Stimulated activated naive CD4-positive, alpha-beta T cell (primary cell): ENCODE measurements at regions not wholly inside any gene's neighbourhood (a gene's known extent, or its start where the extent isn't known, plus 50 kb on each side); places are given as distances from the start of the nearest gene placed in this dataset.

Experiments
- DNase-seq, 6 experiments: peaks; one replicate each; lab custom pipeline; 2025; lab: John Stamatoyannopoulos, UW

DNA sequence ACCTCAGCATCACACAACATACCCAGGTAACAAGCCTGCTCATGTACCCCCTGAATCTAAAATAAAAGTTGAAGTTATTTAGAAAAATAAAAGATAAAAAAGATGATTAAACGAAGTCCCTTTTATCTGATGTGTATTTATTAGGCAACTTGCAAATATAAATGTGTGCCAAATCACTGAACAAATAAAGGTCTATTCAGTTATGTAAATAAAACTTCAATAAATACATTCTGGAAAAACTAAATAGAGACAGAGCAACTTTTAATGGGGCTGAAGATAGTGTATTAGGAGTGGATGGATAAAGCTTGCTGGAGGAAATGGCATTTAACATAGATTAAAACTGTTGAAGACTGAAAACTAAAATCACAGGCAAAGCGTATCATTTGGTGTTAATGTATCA is 678.0 kb upstream of the GRM7 start:
- DNase-seq = no peak

DNA sequence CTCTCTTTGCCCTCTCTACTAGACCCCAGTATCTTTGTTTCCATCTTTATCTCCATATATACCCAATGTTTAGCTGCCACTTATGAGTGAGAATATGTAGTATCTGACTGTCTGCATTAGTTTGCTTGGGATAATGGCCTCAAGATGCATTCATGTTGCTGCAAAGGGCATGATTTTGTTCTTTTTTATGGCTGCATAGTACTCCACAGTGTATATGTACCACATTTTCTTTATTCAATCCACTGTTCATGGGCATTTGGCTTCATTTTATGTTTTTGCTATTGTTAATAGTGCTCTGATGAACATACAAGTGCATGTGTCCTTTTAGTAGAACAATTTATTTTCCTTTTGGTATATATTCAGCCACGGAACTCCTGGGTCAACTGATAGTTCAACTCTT is 671.5 kb upstream of the GRM7 start:
- DNase-seq = no peak

DNA sequence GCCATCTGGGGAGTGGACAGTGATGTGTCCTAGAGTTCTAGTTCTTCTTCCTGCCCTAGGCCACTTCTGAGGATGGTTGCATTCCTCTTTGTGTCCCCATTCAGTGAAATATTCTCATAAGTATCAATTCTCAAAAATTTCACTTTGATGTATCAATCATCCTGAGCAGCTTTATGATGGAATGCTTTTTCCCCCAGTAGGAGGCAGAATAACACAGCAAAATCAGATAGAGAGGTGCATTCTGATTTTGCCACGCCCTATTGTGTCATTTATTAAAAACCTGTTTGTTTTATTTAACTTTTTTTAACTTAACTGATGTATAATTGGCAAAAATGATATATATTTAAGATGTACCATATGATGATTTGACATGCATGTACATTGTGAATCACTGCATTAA is 656.0 kb upstream of the GRM7 start:
- no peak for DNase-seq

DNA sequence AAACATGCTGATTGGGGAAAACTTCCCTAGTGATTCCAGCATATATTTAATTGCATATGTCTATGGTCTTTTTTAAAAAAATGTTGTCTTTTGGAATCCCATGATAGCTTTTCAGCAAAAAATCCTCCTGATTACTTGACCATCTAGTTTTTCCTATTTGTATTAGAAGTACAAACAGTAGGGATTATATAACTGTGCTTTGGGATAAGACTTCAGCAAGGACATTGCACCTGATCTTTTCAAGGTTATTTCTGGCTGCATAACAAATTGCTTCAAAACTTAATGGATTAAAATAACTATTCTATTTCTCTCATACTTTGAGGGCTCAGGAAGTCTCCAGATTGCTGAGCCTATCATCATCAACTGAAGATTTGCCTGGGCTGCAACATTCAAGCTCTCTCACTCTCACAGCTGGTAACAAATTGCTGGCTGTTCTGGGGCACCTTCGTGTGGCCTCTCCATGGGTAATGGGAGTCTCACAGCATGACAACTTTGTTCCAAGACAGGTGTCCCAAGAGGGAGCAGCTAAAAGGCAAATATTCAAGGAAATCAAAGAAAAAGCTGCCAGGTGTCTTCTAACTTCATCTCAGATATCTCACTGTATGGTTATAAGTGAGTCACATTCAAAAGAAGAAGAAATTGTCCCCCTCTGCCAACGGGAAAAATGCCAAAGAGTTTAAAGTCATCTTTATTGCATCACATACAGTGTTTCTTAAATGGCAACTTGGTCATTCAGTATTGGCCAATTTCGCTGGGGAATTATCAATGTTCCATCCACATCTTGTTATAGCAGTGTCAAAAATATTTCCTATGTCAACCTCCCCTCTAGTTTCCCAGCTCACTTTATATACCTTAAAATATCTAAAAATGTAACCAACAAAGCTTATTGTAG is 644.5 kb upstream of the GRM7 start:
- DNase-seq = no peak

DNA sequence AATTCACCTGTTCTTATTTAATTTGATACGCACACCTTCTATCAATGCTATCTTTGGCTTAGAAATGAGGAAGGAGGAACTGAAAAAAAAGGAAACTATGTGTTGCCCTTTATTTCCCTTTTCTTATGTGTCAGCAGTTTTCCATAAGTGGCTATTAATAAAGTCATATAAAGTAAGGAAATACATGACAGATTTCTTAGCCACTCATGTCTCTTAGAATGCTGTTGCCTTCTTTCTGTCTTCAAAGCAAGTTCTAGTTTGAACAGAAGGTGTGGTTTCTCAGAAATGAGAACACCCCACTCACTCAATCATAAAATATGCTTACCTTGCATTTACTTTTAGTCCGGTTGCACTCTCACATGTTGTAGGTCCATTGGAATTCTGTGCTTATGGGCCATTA is 640.5 kb upstream of the GRM7 start:
- DNase-seq = no peak

DNA sequence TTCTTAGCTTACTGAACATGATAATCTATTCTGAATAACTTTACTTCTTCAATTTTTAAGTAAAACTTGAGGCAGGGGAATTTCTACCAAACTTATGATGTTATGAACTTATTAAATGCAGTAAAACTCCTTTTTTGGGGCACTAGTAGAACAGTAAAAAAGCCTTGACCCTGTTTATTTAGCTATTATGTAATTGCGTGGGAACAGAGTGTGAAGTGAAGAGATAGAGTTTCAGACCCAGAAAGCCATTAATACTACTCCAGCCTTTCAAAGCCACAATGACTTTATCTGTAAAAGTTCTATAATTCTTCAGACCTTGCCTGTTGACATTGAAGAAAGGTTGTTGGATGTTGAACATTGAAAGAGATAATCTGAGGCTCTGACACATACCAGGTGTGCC is 638.8 kb upstream of the GRM7 start:
- DNase-seq = no peak

DNA sequence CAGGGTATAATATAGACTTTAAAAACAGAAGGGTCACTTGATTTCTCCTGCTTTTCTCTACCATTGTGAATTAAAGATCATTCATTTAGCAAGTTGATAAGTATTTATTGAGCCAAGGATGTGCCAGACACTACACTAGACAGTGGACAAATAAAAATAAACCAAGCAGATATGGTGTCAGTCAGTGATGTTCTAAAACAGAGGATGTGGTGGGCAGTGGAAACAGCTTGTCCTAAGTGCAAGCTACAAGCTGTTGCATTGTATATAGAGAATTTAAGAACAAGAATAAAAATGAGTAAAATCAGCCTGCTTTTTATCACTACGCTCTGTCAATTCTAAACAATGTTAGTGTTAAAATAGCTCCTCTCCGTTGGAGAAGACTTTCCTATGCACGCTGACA is 637.3 kb upstream of the GRM7 start:
- DNase-seq = no peak

DNA sequence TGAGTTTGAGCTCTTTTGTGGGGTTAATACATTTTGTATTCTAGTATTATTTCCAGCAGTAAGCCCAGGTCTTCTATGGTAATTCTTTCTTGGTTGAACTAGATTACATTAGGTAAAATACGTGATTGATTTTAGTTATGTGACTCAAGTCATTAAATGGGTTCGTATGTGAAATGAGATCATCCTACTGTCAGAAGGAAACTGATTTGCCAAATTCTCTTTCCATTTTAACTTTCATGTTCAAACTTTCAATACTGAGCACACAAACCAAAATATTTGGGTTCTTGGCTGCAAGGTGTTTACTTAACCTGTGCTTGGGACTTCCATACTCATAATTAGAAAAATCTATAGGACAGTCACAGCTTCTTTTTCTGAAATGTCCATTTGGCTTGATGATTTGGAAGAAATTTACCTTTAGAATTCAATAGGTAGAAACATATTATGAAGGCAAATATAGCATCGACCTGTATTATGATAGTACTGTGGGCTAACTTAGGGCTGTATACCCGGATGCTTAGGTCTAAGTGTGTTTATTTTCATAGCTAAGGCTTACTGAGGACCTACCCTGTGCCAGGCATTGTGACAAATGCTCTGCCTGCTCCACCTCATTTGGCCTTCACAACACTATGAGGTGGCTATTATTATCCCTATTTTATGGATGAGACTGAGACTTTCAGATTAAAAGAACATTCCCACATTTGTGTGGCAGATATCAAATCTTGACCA is 631.8 kb upstream of the GRM7 start:
- no peak for DNase-seq

DNA sequence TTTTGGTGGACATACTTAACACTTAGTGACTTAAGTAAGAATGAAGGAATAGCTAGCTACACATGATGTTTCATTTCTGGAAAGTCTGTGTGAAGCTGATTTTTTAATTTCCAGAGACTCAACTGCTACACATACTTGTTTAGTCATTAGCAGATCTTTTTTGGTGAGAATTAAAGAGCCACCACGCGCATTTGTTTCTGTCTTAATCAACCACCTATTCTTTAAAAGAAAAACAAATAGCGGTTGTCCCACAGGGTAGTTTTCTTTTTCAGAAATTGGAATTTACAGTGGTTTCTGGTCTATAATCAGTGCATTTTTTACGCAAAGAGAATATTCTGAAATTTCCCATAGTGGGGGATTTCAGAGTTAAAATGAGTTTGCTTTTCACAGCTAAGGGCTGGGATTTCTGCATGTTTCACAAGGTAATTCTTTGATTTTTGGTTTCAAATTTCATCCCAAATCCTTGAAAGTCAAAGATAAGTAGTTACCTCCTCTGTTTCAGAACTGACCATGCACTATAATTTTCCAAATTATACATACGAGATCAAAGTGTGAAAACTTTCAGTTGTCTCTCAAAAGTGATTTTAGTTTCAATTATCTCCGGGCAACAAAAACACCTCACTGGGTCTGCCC is 631.0 kb upstream of the GRM7 start:
- no peak for DNase-seq

DNA sequence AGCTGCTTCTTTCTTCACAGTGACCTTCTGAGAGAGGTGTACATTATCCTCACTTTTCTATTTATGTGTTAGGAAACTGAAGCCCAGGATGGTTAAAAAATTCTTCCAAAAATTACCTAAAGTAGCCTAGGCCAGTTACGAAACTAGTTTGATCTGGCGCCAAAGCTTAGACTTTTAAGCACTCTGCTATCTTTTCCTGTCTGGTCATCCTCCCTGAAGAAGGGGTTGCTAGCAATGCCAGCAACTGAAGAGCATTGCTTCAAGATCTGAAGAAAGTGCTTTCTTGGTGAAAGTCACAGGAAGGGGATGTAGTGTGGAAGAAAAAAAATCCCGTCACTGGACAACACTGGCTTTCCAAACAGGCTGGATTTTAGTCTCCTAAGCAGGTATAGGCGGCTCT is 618.8 kb upstream of the GRM7 start:
- no peak for DNase-seq

DNA sequence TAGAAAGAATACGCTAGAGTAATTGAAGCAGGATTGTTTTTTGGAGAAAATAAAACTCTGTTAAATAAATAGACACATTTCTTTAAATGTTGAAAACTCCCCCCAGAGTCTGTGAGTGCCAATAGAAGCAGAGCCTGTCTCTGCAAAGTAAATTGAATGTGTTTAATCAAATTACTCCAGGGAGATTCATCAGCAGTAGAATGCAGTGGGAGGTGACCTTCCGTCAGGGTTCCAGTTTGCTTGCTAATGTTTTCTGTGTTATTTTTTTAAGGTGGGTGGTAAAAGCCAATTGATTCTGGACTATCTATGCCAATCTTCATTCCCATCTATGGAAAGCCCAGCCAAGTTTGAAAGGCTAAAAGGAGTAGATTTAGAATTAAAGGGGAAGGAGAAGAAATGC is 612.4 kb upstream of the GRM7 start:
- no peak for DNase-seq

DNA sequence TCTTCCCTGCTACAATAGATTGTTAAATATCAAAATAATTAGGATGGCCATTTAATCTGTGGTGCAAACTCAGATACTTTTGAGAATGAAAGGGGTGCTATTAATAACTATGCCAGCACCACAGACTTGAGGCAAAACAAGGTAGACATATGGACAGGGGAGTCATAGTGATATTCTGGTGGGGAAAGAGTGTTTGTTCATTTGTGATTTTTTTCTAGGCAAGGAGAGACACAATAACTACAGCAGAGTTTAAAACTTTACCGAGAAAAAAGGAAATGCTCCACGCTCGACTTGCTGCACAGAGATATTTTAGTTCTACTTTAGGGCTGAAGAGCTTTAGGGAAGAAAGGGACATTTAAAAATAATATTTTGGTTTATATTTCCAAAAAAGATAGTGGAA is 611.2 kb upstream of the GRM7 start:
- no peak for DNase-seq

DNA sequence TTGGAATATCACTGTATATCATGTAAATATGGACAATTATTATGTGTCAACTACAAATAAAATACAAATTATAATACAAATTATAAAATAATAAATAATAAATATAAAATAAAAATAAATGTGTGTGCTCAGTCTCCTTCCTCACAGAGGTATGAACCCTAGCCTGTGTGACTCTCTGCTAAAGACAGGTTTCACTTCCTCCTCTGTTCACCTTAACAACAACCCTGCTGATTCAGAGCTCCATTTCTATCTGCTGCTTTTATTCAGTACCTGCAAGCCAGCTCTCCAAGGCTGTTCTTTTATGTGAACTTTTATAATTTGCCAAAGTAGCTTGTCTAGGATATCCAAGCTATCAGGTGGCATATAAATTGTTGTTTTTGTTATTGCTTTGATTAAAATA is 610.7 kb upstream of the GRM7 start:
- DNase-seq = no peak

DNA sequence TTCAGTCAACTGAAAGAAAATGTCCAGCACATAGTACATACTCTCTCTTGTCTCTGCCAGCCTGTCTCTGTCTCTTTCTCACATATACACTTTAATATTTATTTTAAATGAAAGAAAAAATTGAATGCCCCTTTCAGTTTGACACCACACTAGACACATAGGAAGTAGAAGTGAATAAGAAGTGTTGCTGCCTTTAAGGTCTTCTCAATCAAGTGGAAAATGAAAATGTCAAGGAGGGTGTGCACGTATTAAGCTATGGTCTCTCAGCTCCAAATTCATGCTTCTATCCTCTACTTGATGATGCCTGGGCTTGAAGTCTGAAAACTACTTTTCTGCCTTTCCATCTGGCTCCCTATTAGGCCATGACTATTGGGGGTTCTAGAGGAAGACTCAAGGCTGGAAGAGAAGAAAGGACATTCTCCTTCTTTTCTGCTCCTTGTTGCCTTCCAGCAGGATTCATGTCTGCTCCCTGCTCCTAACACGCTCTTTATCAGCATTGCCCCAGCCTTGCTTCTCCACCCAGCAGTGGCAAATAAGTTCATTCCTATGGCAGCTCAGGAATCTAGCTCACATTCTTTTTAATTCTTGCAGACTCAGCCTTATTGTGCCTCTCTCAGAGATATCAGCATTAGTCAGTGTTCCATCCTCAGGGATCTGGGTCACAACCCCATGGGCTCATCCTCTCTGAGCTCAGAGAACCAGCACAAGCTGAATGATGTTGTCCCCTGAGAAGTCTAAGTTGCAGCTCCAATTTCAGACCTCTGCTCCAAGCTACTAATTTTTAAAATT is 609.1 kb upstream of the GRM7 start:
- DNase-seq = no peak

DNA sequence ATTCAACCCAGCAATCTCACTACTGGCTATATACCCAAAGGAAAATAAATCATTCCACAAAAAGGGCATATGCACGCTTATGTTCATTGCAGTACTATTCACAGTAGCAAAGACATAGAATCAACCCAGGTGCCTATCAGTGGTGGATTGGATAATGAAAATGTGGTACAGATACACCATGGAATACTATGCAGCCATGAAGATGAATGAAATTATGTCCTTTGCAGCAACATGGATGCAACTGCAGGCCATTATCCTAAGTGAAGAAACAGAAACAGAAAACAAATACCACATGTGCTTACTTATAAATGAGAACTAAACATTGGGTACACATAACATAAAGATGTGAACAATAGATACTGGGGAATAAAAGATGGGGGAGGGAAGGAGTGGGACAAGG is 606.4 kb upstream of the GRM7 start:
- DNase-seq = no peak

DNA sequence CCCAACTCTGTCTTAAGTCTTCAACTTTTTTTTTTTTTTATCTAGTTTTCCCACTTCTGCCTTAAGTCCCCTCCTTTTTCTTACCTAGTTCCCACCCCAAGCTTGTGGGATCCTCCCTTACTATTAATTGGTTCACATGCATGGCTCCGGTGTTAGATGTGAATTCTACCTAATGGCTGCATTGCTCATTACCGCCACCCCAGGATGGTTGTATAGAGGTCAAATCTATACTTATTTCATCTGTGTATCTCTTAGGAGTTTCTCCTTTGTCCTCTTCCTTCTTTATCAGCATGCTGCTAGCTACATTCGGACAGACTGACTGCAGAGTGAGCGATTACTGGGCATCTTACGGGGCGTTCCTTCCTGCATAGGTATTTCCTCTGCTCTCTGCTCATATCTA is 605.7 kb upstream of the GRM7 start:
- DNase-seq = no peak

DNA sequence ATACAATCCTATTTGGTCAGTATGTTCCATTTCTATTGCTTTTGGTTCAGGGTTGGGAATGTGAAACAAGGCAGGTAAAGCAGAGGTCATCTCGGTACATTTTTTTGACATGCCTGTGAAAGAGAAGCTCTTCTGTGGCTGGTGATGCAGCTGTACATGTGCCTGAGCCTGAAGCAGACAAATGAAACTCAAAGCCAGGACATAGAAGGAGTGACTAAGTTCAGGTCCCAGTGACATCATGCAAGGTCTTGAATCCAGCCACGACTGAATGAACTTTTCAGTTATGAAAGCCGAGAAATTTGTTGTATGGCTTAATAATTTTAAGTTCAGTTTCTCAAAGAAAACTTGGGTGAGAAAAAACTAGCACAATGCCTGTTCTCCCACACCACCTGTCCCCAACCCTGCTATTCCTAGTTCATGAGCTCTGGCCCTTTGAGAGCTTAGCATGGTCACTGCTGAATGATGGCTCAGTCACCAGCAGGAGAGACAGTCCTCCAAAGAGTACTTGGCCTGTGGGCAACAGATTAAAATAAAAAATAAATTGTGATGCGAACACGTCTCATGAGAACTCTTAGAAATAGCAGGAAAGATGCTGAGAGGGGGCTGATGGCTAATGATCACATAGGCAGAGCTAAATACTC is 600.2 kb upstream of the GRM7 start:
- no peak for DNase-seq

DNA sequence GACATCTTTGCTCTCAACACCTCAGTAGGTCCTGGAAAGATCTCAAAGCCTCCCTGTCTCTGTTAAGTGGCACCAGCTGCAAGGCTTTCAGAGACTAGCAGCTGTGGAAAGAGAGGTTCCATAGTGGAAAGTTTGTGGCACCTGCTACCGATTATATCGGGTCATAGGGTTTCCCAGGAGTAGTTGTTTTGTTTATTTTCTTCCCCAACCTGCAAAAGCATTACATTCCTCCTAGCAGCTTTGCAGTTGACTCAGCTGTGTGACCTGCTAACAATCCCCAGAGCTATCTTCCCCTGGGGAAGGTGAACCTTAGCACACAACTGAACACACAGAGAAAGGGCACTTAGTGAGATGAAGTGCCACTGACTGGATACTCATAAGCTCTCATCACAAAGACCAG is 598.9 kb upstream of the GRM7 start:
- DNase-seq = no peak

DNA sequence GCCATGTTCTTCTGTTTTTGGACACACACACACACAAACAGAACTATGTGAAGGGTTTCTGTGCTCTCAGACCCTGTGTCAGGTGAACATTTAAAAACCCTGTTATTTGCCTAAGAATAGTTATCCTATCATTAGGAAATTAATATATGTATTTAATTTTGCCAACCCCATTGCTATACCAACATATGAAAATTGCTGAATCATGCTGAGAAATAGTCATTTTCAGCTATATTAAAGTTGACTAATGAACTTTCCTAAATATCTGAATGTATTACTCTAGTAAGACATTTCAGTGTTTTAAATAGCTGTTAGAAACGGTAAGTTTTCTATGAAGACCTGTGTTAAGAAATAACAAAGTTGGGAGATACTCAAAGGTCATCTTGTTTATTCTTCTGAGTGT is 596.9 kb upstream of the GRM7 start:
- DNase-seq = no peak

DNA sequence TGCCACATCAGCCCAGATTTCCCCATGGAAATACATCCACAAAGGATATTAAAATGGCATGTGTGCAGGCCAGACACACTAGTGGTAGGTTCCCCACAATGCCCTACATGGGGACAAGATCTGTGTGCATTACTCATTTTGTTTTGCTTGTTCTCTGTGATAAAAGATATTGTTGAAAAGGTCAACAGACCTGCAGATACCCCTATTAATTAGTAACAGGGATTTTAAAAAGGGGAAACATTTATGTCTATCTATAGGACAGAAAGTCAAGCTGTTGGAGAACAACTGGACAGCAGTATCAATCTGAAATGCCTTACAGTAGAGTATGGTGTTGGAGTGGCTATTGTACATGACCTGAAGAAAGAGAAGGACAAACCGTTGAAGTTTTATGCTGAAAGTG is 596.0 kb upstream of the GRM7 start:
- DNase-seq = no peak

DNA sequence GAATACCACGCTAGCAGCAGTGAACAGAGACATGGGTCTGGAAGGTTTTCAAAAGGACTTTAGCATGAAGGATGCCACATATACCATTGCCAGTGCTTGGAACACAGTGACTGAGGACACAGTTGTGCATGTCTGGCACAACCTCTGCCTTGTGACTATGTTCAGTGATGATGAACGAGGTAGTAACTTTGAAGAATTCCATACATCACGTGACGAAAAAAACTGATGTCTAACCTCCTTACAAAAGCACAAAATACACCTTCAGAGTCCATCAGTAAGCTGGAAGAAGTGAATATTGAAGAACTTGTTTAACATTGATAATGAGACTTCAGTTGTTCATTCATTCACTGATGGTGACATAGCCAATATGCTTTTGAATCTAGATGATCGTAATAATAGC is 594.8 kb upstream of the GRM7 start:
- DNase-seq = no peak

DNA sequence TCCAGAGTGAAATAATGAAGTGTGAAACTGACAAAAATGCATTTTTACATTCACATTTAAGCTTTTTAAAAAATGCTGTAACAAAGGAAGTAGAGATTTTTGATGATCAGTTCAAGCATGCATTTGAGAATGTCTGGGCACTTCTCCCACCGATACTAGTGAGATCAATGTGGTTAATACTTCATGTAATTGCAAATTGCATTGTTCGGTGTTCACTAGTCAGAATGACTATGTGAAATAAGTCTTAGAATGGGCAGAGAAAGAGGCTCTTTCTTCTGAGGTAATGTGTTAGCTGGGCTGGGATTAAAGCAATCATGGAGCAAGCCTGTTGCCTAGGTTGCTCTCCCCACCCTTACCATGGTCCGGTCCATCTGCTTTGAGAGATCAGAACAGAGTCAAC is 587.0 kb upstream of the GRM7 start:
- DNase-seq = no peak
